Uterus (tissue), 3 donors: ENCODE measurements at regions not wholly inside any gene's neighbourhood (a gene's known extent, or its start where the extent isn't known, plus 50 kb on each side); places are given as distances from the start of the nearest gene placed in this dataset.
"Not testable (repeated sequence)": the region's sequence is repeated elsewhere in the genome, so short reads cannot be mapped to it uniquely, and the experiment has no call there.

ENCODE experiments used
- DNase-seq, 2 donors: peaks; one replicate each; pipeline ENCODE4 v3.0.0-alpha.2; 2019 to 2020
- H3K27ac ChIP-seq, 2 donors: fragments of 200-600 bp; sonication (generic); 1 replicate in 1 of 2; 2 replicates in 1 of 2; pipeline ENCODE4 v1.5.1; 2016 to 2018
- H3K27me3 ChIP-seq, 2 donors: fragments of 200-600 bp; sonication (generic); one replicate each; pipeline ENCODE4 v1.5.1; 2018 to 2019; ENCODE audit warnings: control low read depth in 1 of 2
- H3K36me3 ChIP-seq, 2 donors: fragments of 200-600 bp; sonication (generic); one replicate each; pipeline ENCODE4 v1.5.1; 2019; ENCODE audit warnings: control low read depth in 1 of 2
- H3K4me1 ChIP-seq, 2 donors: fragments of 200-600 bp; sonication (generic); one replicate each; pipeline ENCODE4 v1.5.1; 2018 to 2019; ENCODE audit warnings: control low read depth in 1 of 2
- H3K4me3 ChIP-seq, 2 donors: fragments of 200-600 bp; sonication (generic); 1 replicate in 1 of 2; 2 replicates in 1 of 2; pipeline ENCODE4 v1.5.1; 2018 to 2019; ENCODE audit warnings: mild to moderate bottlenecking in 1 of 2
- H3K9me3 ChIP-seq, 2 donors: fragments of 200-600 bp; sonication (generic); one replicate each; pipeline ENCODE4 v1.5.1; 2019; ENCODE audit warnings: control low read depth in 1 of 2
- CTCF ChIP-seq, 4 experiments: fragments of 200-600 bp in 2 of 4; fragments of 450-650 bp in 2 of 4; sonication (generic) in 2 of 4; IDR thresholded peaks; one replicate each; pipeline ENCODE4 v1.5.1; 2016 to 2019; ENCODE audit warnings: antibody characterized with exemption in 4 of 4, mild to moderate bottlenecking in 2 of 4, moderate library complexity in 1 of 4
- POLR2A ChIP-seq, 2 donors: fragments of 450-650 bp; IDR thresholded peaks; one replicate each; pipeline ENCODE4 v1.6.1; 2016; ENCODE audit warnings: antibody characterized with exemption in 2 of 2, mild to moderate bottlenecking in 1 of 2, moderate library complexity in 1 of 2
- intact Hi-C: fragments of 100-400 bp; cut with DNase I; formaldehyde crosslinking; loops from one replicate; pipeline ENCODE4 v1.15.1; 2023; ENCODE audit warnings: low total_unique reads
- donor health status: DM: yes; HTN: yes; CAD: no.

- Histone ChIP-seq H3K9me3 (no peaks in the 10 kb centered on the region), H3K36me3 (no peaks in the 10 kb centered on the region), H3K4me3 (no peak overlapping the region), H3K4me1 (no peaks in the 10 kb centered on the region), H3K27ac (no peak overlapping the region), H3K27me3 (no peaks in the 10 kb centered on the region)
- intact Hi-C loops: no loop called here
- TF ChIP-seq POLR2A (IDR thresholded peaks at IDR 0.05): no peak
- TF ChIP-seq CTCF (IDR thresholded peaks at IDR 0.05): no peak
- no peak for DNase-seq
These were observed 110.9 kb upstream of the BASP1 start for GRCh38 chr5:17106521-17106920.

GRCh38 chr5:17112091-17112716 lies 105.2 kb upstream of the BASP1 start:
- H3K9me3 ChIP-seq, intact Hi-C loops, H3K27me3 ChIP-seq, H3K27ac ChIP-seq, DNase-seq, H3K4me3 ChIP-seq, H3K4me1 ChIP-seq, H3K36me3 ChIP-seq: not testable (repeated sequence)

- H3K4me3 ChIP-seq: no peak overlapping the region
- intact Hi-C loops: no loop called here
- no peaks in the 10 kb centered on the region for H3K4me1 ChIP-seq
- no peak for DNase-seq
- no peaks in the 10 kb centered on the region for H3K27me3 ChIP-seq
- TF ChIP-seq POLR2A (IDR thresholded peaks at IDR 0.05): no peak
- TF ChIP-seq CTCF (IDR thresholded peaks at IDR 0.05): no peak
- no peaks in the 10 kb centered on the region for H3K9me3 ChIP-seq
- H3K27ac ChIP-seq: no peak overlapping the region
- H3K36me3 ChIP-seq: no peaks in the 10 kb centered on the region
These were observed 104.1 kb upstream of the BASP1 start for GRCh38 chr5:17113174-17113958.

GRCh38 chr5:17114233-17114632 lies 103.2 kb upstream of the BASP1 start:
- Histone ChIP-seq H3K27ac (no peak overlapping the region), H3K4me3 (no peak overlapping the region), H3K4me1 (no peaks in the 10 kb centered on the region), H3K9me3 (no peaks in the 10 kb centered on the region), H3K36me3 (no peaks in the 10 kb centered on the region), H3K27me3 (no peaks in the 10 kb centered on the region)
- TF ChIP-seq CTCF (IDR thresholded peaks at IDR 0.05): no peak
- no peak for TF ChIP-seq POLR2A (IDR thresholded peaks at IDR 0.05)
- no peak for DNase-seq
- intact Hi-C loops: no loop called here

GRCh38 chr5:17114715-17115599 lies 102.5 kb upstream of the BASP1 start:
- intact Hi-C loops: no loop called here
- Histone ChIP-seq H3K36me3 (no peaks in the 10 kb centered on the region), H3K27me3 (no peaks in the 10 kb centered on the region), H3K4me3 (no peak overlapping the region), H3K4me1 (no peaks in the 10 kb centered on the region), H3K9me3 (no peaks in the 10 kb centered on the region), H3K27ac (no peak overlapping the region)
- DNase-seq: no peak
- no peak for TF ChIP-seq POLR2A (IDR thresholded peaks at IDR 0.05)
- TF ChIP-seq CTCF (IDR thresholded peaks at IDR 0.05): no peak
